Lower leg skin (tissue), 3 donors: ENCODE measurements at regions not wholly inside any gene's neighbourhood (a gene's known extent, or its start where the extent isn't known, plus 50 kb on each side); places are given as distances from the start of the nearest gene placed in this dataset.

Experiments
- POLR2A ChIP-seq, 2 donors: fragments of 450-650 bp; IDR thresholded peaks; one replicate each; pipeline ENCODE4 v1.6.1; 2016 to 2017; ENCODE audit warnings: antibody characterized with exemption in 2 of 2, mild to moderate bottlenecking in 1 of 2, moderate library complexity in 1 of 2
- TF ChIP-seq, protein P1 (sequence below), 3 donors: fragments of 450-650 bp; IDR thresholded peaks; one replicate each; pipeline ENCODE4 v1.5.1; 2016; ENCODE audit warnings: antibody characterized with exemption in 3 of 3, mild to moderate bottlenecking in 3 of 3, moderate library complexity in 2 of 3

DNA sequence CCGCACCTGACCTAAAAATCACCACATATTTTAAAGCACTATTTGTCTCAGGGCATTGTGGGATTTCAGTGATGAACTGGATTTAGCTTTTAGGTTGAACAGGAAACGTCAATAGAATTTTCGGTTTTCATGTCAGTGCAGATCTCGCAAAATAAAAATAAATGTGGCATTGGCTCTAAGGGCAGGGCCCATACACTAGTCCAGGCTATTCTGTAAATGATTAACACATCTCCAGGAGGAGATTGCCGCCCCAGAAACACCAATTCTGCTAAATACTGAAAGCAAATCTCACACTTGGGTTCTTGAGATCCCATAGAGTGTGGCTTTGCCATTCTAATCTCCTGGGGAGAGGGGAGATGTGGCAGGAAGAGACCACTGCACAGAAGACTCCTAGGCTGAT, 1494.0 kb upstream of the TMEM132C start:
- TF ChIP-seq, protein P1, sequence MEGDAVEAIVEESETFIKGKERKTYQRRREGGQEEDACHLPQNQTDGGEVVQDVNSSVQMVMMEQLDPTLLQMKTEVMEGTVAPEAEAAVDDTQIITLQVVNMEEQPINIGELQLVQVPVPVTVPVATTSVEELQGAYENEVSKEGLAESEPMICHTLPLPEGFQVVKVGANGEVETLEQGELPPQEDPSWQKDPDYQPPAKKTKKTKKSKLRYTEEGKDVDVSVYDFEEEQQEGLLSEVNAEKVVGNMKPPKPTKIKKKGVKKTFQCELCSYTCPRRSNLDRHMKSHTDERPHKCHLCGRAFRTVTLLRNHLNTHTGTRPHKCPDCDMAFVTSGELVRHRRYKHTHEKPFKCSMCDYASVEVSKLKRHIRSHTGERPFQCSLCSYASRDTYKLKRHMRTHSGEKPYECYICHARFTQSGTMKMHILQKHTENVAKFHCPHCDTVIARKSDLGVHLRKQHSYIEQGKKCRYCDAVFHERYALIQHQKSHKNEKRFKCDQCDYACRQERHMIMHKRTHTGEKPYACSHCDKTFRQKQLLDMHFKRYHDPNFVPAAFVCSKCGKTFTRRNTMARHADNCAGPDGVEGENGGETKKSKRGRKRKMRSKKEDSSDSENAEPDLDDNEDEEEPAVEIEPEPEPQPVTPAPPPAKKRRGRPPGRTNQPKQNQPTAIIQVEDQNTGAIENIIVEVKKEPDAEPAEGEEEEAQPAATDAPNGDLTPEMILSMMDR (IDR thresholded peaks at IDR 0.05): no peak
- no peak for TF ChIP-seq POLR2A (IDR thresholded peaks at IDR 0.05)
